OCI-LY1 (cell line): ENCODE measurements at regions not wholly inside any gene's neighbourhood (a gene's known extent, or its start where the extent isn't known, plus 50 kb on each side); places are given as distances from the start of the nearest gene placed in this dataset.

ENCODE experiments used
- EZH2 ChIP-seq: fragments of 200-600 bp; sonication (generic), shearing (Covaris generic); IDR thresholded peaks from 2 replicates; pipeline ENCODE4 v1.8.0; 2017; ENCODE audit warnings: borderline replicate concordance, mixed run types, mild to moderate bottlenecking, antibody characterized with exemption, low read length, moderate library complexity, mixed read lengths
- TF ChIP-seq, protein P1 (sequence below): fragments of 200-600 bp; sonication (generic), shearing (Covaris generic); IDR thresholded peaks from 2 replicates; pipeline ENCODE4 v1.5.1; 2017; ENCODE audit warnings: mild to moderate bottlenecking, antibody characterized with exemption, low read length, moderate library complexity, mixed read lengths

DNA sequence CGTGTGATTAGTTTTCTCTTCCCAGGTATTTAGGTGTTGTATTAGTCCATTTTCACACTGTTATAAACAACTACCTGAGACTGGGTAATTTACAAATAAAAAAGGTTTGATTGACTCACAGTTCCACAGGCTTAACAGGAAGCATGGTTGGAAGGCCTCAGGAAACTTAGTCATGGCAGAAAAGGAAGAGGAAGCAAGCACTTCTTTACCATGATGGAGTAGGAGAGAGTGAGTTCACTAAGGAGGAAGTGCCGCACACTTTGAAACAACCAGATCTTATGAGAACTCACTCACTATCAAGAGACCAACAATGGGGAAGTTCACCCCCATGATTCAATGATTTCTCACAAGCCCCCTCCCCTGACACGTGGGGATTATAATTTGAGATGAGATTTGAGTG is 1343.7 kb upstream of the GOT2 start:
- TF ChIP-seq, protein P1, sequence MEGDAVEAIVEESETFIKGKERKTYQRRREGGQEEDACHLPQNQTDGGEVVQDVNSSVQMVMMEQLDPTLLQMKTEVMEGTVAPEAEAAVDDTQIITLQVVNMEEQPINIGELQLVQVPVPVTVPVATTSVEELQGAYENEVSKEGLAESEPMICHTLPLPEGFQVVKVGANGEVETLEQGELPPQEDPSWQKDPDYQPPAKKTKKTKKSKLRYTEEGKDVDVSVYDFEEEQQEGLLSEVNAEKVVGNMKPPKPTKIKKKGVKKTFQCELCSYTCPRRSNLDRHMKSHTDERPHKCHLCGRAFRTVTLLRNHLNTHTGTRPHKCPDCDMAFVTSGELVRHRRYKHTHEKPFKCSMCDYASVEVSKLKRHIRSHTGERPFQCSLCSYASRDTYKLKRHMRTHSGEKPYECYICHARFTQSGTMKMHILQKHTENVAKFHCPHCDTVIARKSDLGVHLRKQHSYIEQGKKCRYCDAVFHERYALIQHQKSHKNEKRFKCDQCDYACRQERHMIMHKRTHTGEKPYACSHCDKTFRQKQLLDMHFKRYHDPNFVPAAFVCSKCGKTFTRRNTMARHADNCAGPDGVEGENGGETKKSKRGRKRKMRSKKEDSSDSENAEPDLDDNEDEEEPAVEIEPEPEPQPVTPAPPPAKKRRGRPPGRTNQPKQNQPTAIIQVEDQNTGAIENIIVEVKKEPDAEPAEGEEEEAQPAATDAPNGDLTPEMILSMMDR = no peak
- no peak for TF ChIP-seq EZH2
